Activated CD4-positive, alpha-beta T cell treated with anti-CD3 and anti-CD28 coated beads for 36 hours (primary cell): ENCODE measurements at regions not wholly inside any gene's neighbourhood (a gene's known extent, or its start where the extent isn't known, plus 50 kb on each side); places are given as distances from the start of the nearest gene placed in this dataset.
A peak's percentile ranks its signal among the peaks of the same experiment; 100 is the strongest.
"Not testable (repeated sequence)": the region's sequence is repeated elsewhere in the genome, so short reads cannot be mapped to it uniquely, and the experiment has no call there.

Source experiments
- ATAC-seq: fragments of 200-7000 bp; cut with Tn5 transposase; one replicate; pipeline ENCODE4 v1.10.0; 2021; ENCODE audit warnings: mild to moderate bottlenecking, moderate library complexity
- CTCF ChIA-PET: fragments of 350-600 bp; sonication (Branson Sonifier 250); formaldehyde crosslinking; loops from one replicate; lab custom pipeline; 2021; ENCODE audit warnings: antibody characterized with exemption; lab: Charles Lee
- POLR2A ChIA-PET: fragments of 350-600 bp; sonication (Branson Sonifier 250); formaldehyde crosslinking; loops from one replicate; lab custom pipeline; 2021; ENCODE audit warnings: antibody characterized with exemption, inconsistent platforms; lab: Charles Lee
- DNase-seq: peaks from one replicate; pipeline ENCODE4 v3.0.0-alpha.2; 2020
- H3K27ac Mint-ChIP-seq: one replicate; pipeline ENCODE4 v1.8.0; 2021; ENCODE audit warnings: mixed read lengths
- H3K27me3 Mint-ChIP-seq: one replicate; pipeline ENCODE4 v1.8.0; 2021; ENCODE audit warnings: mixed read lengths
- H3K36me3 Mint-ChIP-seq: one replicate; pipeline ENCODE4 v1.8.0; 2021; ENCODE audit warnings: low read depth, mixed read lengths
- H3K4me1 Mint-ChIP-seq: one replicate; pipeline ENCODE4 v1.8.0; 2021; ENCODE audit warnings: mixed read lengths
- H3K4me3 Mint-ChIP-seq: one replicate; pipeline ENCODE4 v1.8.0; 2021; ENCODE audit warnings: mild to moderate bottlenecking, moderate library complexity, mixed read lengths
- H3K9me3 Mint-ChIP-seq: one replicate; pipeline ENCODE4 v1.8.0; 2021; ENCODE audit warnings: low read depth, mixed read lengths
- intact Hi-C, 2 experiments: fragments of 100-400 bp; cut with DNase I in 1 of 2; cut with micrococcal nuclease in 1 of 2; formaldehyde crosslinking; loops; one replicate each; pipeline versions ENCODE4 v1.14.2 to v1.15.1; 2022 to 2024; cut with DNase I, micrococcal nuclease

GRCh38 chr2:91422102-91422501, 2730.6 kb downstream of the RPIA start:
- Mint-ChIP-seq H3K36me3 (peaks cover 21% of the 10 kb centered on the region), H3K9me3 (peaks cover 28% of the 10 kb centered on the region)
- H3K4me1 Mint-ChIP-seq, intact Hi-C loops, ATAC-seq, DNase-seq, H3K4me3 Mint-ChIP-seq, POLR2A ChIA-PET, CTCF ChIA-PET, H3K27me3 Mint-ChIP-seq, H3K27ac Mint-ChIP-seq: not testable (repeated sequence)

- H3K4me1 Mint-ChIP-seq, intact Hi-C loops, POLR2A ChIA-PET, H3K27me3 Mint-ChIP-seq, DNase-seq, H3K4me3 Mint-ChIP-seq, ATAC-seq, H3K36me3 Mint-ChIP-seq, CTCF ChIA-PET, H3K27ac Mint-ChIP-seq: not testable (repeated sequence)
- H3K9me3 Mint-ChIP-seq: peaks cover 14% of the 10 kb centered on the region
Observed at GRCh38 chr2:91427148-91427547, 2735.7 kb downstream of the RPIA start.

- DNase-seq, POLR2A ChIA-PET, ATAC-seq, CTCF ChIA-PET, intact Hi-C loops, H3K36me3 Mint-ChIP-seq, H3K9me3 Mint-ChIP-seq, H3K4me1 Mint-ChIP-seq, H3K27ac Mint-ChIP-seq: not testable (repeated sequence)
- Mint-ChIP-seq H3K27me3 (peaks cover 23% of the 10 kb centered on the region), H3K4me3 (peak overlapping the region; percentile 15)
Observed at GRCh38 chr2:91441932-91442245, 2750.4 kb downstream of the RPIA start.

GRCh38 chr2:91442246-91442905, 2750.9 kb downstream of the RPIA start:
- ATAC-seq (no peak), DNase-seq (peak; percentile 40)
- intact Hi-C loops: no loop called here
- CTCF ChIA-PET: no interaction called here
- H3K27me3 Mint-ChIP-seq: peaks cover 20% of the 10 kb centered on the region
- H3K27ac Mint-ChIP-seq: no peak overlapping the region
- H3K36me3 Mint-ChIP-seq: peaks cover 5% of the 10 kb centered on the region
- POLR2A ChIA-PET: no interaction called here
- peak overlapping the region; percentile 15 for H3K4me3 Mint-ChIP-seq
- peaks cover 2% of the 10 kb centered on the region for H3K4me1 Mint-ChIP-seq
- peaks cover 6% of the 10 kb centered on the region for H3K9me3 Mint-ChIP-seq

- H3K27ac Mint-ChIP-seq, POLR2A ChIA-PET, CTCF ChIA-PET, H3K36me3 Mint-ChIP-seq, H3K4me1 Mint-ChIP-seq, intact Hi-C loops, H3K9me3 Mint-ChIP-seq, ATAC-seq: not testable (repeated sequence)
- DNase-seq: peak; percentile 5
- peak overlapping the region; percentile 15 for H3K4me3 Mint-ChIP-seq
- H3K27me3 Mint-ChIP-seq: peaks cover 20% of the 10 kb centered on the region
Observed at GRCh38 chr2:91442906-91443729, 2751.6 kb downstream of the RPIA start.

GRCh38 chr2:91443730-91444115, 2752.2 kb downstream of the RPIA start:
- H3K9me3 Mint-ChIP-seq, POLR2A ChIA-PET, ATAC-seq, H3K27ac Mint-ChIP-seq, H3K36me3 Mint-ChIP-seq, DNase-seq, intact Hi-C loops, H3K4me1 Mint-ChIP-seq, H3K4me3 Mint-ChIP-seq, CTCF ChIA-PET: not testable (repeated sequence)
- peaks cover 20% of the 10 kb centered on the region for H3K27me3 Mint-ChIP-seq

- ATAC-seq, H3K4me3 Mint-ChIP-seq, DNase-seq, H3K4me1 Mint-ChIP-seq, H3K9me3 Mint-ChIP-seq, intact Hi-C loops, H3K36me3 Mint-ChIP-seq, CTCF ChIA-PET, POLR2A ChIA-PET, H3K27ac Mint-ChIP-seq: not testable (repeated sequence)
- peaks cover 16% of the 10 kb centered on the region for H3K27me3 Mint-ChIP-seq
Observed at GRCh38 chr2:91445705-91446104, 2754.2 kb downstream of the RPIA start.

GRCh38 chr2:91446489-91446888, 2755.0 kb downstream of the RPIA start:
- H3K4me3 Mint-ChIP-seq, ATAC-seq, POLR2A ChIA-PET, H3K27ac Mint-ChIP-seq, intact Hi-C loops, DNase-seq, CTCF ChIA-PET, H3K4me1 Mint-ChIP-seq, H3K36me3 Mint-ChIP-seq, H3K9me3 Mint-ChIP-seq: not testable (repeated sequence)
- H3K27me3 Mint-ChIP-seq: peaks cover 18% of the 10 kb centered on the region

- H3K36me3 Mint-ChIP-seq, intact Hi-C loops, DNase-seq, H3K4me1 Mint-ChIP-seq, H3K9me3 Mint-ChIP-seq, H3K4me3 Mint-ChIP-seq, CTCF ChIA-PET, POLR2A ChIA-PET, ATAC-seq, H3K27ac Mint-ChIP-seq: not testable (repeated sequence)
- H3K27me3 Mint-ChIP-seq: peaks cover 16% of the 10 kb centered on the region
Observed at GRCh38 chr2:91446915-91447314, 2755.4 kb downstream of the RPIA start.

- peaks cover 15% of the 10 kb centered on the region for H3K27me3 Mint-ChIP-seq
- H3K27ac Mint-ChIP-seq, H3K4me1 Mint-ChIP-seq, DNase-seq, H3K36me3 Mint-ChIP-seq, H3K9me3 Mint-ChIP-seq, CTCF ChIA-PET, intact Hi-C loops, POLR2A ChIA-PET, H3K4me3 Mint-ChIP-seq, ATAC-seq: not testable (repeated sequence)
Observed at GRCh38 chr2:91447508-91447907, 2756.0 kb downstream of the RPIA start.

- CTCF ChIA-PET, H3K27ac Mint-ChIP-seq, intact Hi-C loops, H3K9me3 Mint-ChIP-seq, H3K4me1 Mint-ChIP-seq, H3K36me3 Mint-ChIP-seq, POLR2A ChIA-PET, DNase-seq, ATAC-seq, H3K4me3 Mint-ChIP-seq: not testable (repeated sequence)
- H3K27me3 Mint-ChIP-seq: peaks cover 11% of the 10 kb centered on the region
Observed at GRCh38 chr2:91462292-91462691, 2770.8 kb downstream of the RPIA start.

GRCh38 chr2:91463007-91463406, 2771.5 kb downstream of the RPIA start:
- CTCF ChIA-PET, DNase-seq, ATAC-seq, H3K9me3 Mint-ChIP-seq, H3K27ac Mint-ChIP-seq, POLR2A ChIA-PET, intact Hi-C loops, H3K4me1 Mint-ChIP-seq, H3K4me3 Mint-ChIP-seq, H3K36me3 Mint-ChIP-seq: not testable (repeated sequence)
- H3K27me3 Mint-ChIP-seq: peaks cover 11% of the 10 kb centered on the region
